NT2/D1 (cell line): ENCODE measurements at regions not wholly inside any gene's neighbourhood (a gene's known extent, or its start where the extent isn't known, plus 50 kb on each side); places are given as distances from the start of the nearest gene placed in this dataset.

ENCODE experiments used
- DNase-seq: peaks from one replicate; pipeline ENCODE4 v3.0.0-alpha.2; 2011; ENCODE audit warnings: low read depth, low spot score
- H3K27me3 ChIP-seq: 2 replicates; pipeline ENCODE4 v1.6.0; 2011; ENCODE audit warnings: mild to moderate bottlenecking; ENCODE audit not compliant: insufficient read length, insufficient read depth
- H3K36me3 ChIP-seq: 2 replicates; pipeline ENCODE4 v1.6.1; 2011; ENCODE audit warnings: mild to moderate bottlenecking, low read length, mixed read lengths; ENCODE audit not compliant: insufficient read depth, insufficient read length
- H3K4me1 ChIP-seq: 2 replicates; pipeline ENCODE4 v1.5.1; 2011; ENCODE audit not compliant: insufficient read depth, insufficient read length
- H3K4me3 ChIP-seq: 2 replicates; pipeline ENCODE4 v1.5.1; 2011; ENCODE audit warnings: low read depth; ENCODE audit not compliant: insufficient read length
- H3K9ac ChIP-seq: 2 replicates; pipeline ENCODE4 v1.6.0; 2011; ENCODE audit warnings: low read depth; ENCODE audit not compliant: insufficient read length
- H3K9me3 ChIP-seq: 2 replicates; pipeline ENCODE4 v1.5.1; 2011; ENCODE audit warnings: mild to moderate bottlenecking, low read length; ENCODE audit not compliant: insufficient read depth
- SUZ12 ChIP-seq: IDR thresholded peaks from 2 replicates; pipeline ENCODE4 v1.6.1; 2011; ENCODE audit not compliant: insufficient read length, insufficient read depth; ENCODE audit errors: extremely low read depth
- YY1 ChIP-seq: IDR thresholded peaks from 2 replicates; pipeline ENCODE4 v1.6.1; 2011; ENCODE audit not compliant: insufficient read length, insufficient read depth
- ZNF274 ChIP-seq: IDR thresholded peaks from 2 replicates; pipeline ENCODE4 v1.6.1; 2011; ENCODE audit warnings: mild to moderate bottlenecking, low read depth, low read length

GRCh38 chr1:87913361-87913760 lies 584.7 kb downstream of the LMO4 start:
- Histone ChIP-seq H3K4me1 (no peaks in the 10 kb centered on the region), H3K27me3 (no peaks in the 10 kb centered on the region), H3K4me3 (no peak overlapping the region), H3K36me3 (no peaks in the 10 kb centered on the region), H3K9me3 (no peaks in the 10 kb centered on the region), H3K9ac (no peak overlapping the region)
- no peak for DNase-seq
- no peak for TF ChIP-seq YY1
- TF ChIP-seq ZNF274 = no peak
- TF ChIP-seq SUZ12 = no peak

GRCh38 chr1:87914396-87914795 lies 585.7 kb downstream of the LMO4 start:
- DNase-seq = no peak

GRCh38 chr1:87915771-87916170 lies 587.1 kb downstream of the LMO4 start:
- no peaks in the 10 kb centered on the region for H3K4me1 ChIP-seq
- H3K4me3 ChIP-seq = no peak overlapping the region
- DNase-seq = no peak
- TF ChIP-seq ZNF274 = no peak
- no peak for TF ChIP-seq SUZ12
- no peak for TF ChIP-seq YY1
- H3K9me3 ChIP-seq = no peaks in the 10 kb centered on the region
- H3K27me3 ChIP-seq = no peaks in the 10 kb centered on the region
- H3K36me3 ChIP-seq = no peaks in the 10 kb centered on the region
- H3K9ac ChIP-seq = no peak overlapping the region

More at GRCh38 chr1:87914396-87914795, 585.7 kb downstream of the LMO4 start:
- no peaks in the 10 kb centered on the region for H3K27me3 ChIP-seq
- no peaks in the 10 kb centered on the region for H3K36me3 ChIP-seq
- no peak overlapping the region for H3K4me3 ChIP-seq
- TF ChIP-seq YY1 (no peak), SUZ12 (no peak), ZNF274 (no peak)
- no peaks in the 10 kb centered on the region for H3K9me3 ChIP-seq
- no peaks in the 10 kb centered on the region for H3K4me1 ChIP-seq
- H3K9ac ChIP-seq = no peak overlapping the region

GRCh38 chr1:87916965-87917364 lies 588.3 kb downstream of the LMO4 start:
- no peak overlapping the region for H3K9ac ChIP-seq
- no peak overlapping the region for H3K4me3 ChIP-seq
- no peaks in the 10 kb centered on the region for H3K27me3 ChIP-seq
- no peaks in the 10 kb centered on the region for H3K4me1 ChIP-seq
- no peak for DNase-seq
- H3K9me3 ChIP-seq = no peaks in the 10 kb centered on the region
- TF ChIP-seq YY1 (no peak), SUZ12 (no peak), ZNF274 (no peak)
- no peaks in the 10 kb centered on the region for H3K36me3 ChIP-seq

GRCh38 chr1:87918398-87918797 lies 589.7 kb downstream of the LMO4 start:
- Histone ChIP-seq H3K36me3 (no peaks in the 10 kb centered on the region), H3K4me3 (no peak overlapping the region), H3K4me1 (no peaks in the 10 kb centered on the region), H3K27me3 (no peaks in the 10 kb centered on the region), H3K9ac (no peak overlapping the region), H3K9me3 (no peaks in the 10 kb centered on the region)
- TF ChIP-seq YY1 (no peak), ZNF274 (no peak), SUZ12 (no peak)
- no peak for DNase-seq

GRCh38 chr1:87922885-87923284 lies 594.2 kb downstream of the LMO4 start:
- H3K27me3 ChIP-seq = no peaks in the 10 kb centered on the region
- H3K4me3 ChIP-seq = no peak overlapping the region
- no peak overlapping the region for H3K9ac ChIP-seq
- TF ChIP-seq SUZ12 (no peak), ZNF274 (no peak), YY1 (no peak)
- no peaks in the 10 kb centered on the region for H3K36me3 ChIP-seq
- no peaks in the 10 kb centered on the region for H3K4me1 ChIP-seq
- DNase-seq = no peak
- no peaks in the 10 kb centered on the region for H3K9me3 ChIP-seq

- TF ChIP-seq YY1 (no peak), ZNF274 (no peak)
- no peaks in the 10 kb centered on the region for H3K4me1 ChIP-seq
- no peaks in the 10 kb centered on the region for H3K36me3 ChIP-seq
- no peaks in the 10 kb centered on the region for H3K27me3 ChIP-seq
- peaks cover 8% of the 10 kb centered on the region for H3K9me3 ChIP-seq
- no peak overlapping the region for H3K4me3 ChIP-seq
- no peak overlapping the region for H3K9ac ChIP-seq
- DNase-seq = no peak
Measured at GRCh38 chr1:87926131-87926830, 597.6 kb downstream of the LMO4 start.

- Histone ChIP-seq H3K4me3 (no peak overlapping the region), H3K36me3 (no peaks in the 10 kb centered on the region), H3K9ac (no peak overlapping the region), H3K27me3 (no peaks in the 10 kb centered on the region), H3K4me1 (no peaks in the 10 kb centered on the region), H3K9me3 (peaks cover 12% of the 10 kb centered on the region)
- TF ChIP-seq YY1 (no peak), ZNF274 (no peak), SUZ12 (no peak)
- DNase-seq = no peak
Measured at GRCh38 chr1:87926921-87927320, 598.2 kb downstream of the LMO4 start.
